CD4-positive, alpha-beta T cell treated with Interleukin-15 for 1 hour (primary cell): ENCODE measurements at regions not wholly inside any gene's neighbourhood (a gene's known extent, or its start where the extent isn't known, plus 50 kb on each side); places are given as distances from the start of the nearest gene placed in this dataset.
"Not testable (repeated sequence)": the region's sequence is repeated elsewhere in the genome, so short reads cannot be mapped to it uniquely, and the experiment has no call there.

ENCODE experiments used
- DNase-seq: peaks from one replicate; pipeline ENCODE4 v3.0.0-alpha.2; 2020

DNA sequence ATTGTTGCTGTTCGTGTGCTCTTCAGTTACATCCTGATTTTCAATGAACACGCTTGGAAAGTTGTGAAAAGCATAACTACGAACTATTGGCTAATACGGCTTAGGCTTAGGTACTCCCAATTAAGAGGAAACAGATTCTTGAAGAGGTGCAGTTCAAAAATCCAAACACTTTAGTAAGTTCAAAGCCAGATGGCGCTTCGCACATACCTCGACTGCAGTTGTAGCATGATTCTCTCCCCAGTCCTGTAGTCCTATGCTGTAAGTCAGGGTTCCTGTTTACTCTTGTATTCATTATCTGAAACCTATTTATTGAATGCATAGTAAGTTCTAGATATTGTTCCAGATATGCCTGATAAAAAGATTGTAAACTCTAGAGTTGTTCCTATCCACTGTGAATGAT lies 165.2 kb downstream of the TRIB2 start:
- DNase-seq: no peak

DNA sequence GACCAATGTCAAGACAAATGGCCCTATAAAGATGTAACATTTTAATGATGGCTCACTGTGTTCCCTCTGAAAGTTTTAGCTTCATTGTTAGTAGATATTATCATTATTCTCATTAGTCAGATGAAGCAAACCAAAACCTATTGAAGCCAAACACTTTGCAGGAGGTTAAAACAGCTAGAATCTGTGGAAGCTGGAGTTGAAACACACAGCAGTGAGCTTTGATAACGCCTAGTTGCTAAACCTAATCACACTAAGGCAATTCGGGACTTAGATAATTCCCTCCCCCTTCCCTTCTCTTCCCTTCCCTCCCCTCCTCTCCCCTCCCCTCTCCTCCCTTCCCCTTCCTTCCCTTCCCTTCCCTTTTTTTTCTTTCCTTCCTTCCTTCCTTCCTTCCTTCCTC lies 165.7 kb downstream of the TRIB2 start:
- DNase-seq: no peak

DNA sequence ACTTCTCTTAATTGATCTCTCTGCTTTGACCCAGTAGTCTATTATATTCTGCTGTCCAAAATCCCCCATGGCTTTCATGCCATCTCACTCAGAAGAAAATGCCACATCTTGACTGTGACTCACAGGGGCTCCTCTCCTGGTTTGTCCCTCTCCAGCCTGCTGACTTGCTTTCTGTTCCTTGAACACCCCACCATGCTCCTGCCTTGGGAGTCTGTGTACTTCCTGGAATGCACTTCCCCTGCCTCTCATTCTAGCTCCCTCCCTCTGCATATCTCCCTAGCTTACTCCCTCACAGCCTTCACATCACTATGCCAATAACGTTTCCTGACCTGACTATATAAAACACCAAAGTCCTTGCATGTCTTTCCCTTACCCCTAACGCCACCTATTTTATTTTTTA lies 167.2 kb downstream of the TRIB2 start:
- no peak for DNase-seq

DNA sequence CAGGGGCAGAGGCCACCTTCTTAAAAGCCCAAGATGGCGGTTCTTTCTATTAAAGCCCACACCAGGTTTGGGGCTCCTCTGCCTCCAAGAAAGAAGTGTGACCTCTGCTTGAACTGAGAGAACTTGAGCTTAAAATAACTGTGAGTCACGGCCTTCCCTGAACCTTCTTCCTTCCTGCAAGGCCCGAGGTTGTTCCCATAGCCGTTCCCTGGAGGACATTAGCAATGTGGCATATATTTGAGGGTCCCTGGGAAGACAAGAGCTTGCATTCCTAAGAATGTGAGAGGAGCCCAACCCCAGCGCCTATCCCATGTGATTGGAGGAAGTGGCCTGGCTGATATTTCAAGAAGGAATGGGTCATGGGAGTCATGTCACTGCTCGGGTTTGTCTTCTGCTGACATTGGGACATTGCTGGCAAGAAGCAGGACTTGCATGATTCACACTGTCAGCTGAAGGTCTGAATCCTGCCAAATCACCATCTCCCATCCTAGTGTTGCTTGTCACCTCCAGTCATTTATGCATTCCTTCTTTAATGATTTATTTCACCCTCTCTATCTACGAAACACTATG lies 168.1 kb downstream of the TRIB2 start:
- no peak for DNase-seq

DNA sequence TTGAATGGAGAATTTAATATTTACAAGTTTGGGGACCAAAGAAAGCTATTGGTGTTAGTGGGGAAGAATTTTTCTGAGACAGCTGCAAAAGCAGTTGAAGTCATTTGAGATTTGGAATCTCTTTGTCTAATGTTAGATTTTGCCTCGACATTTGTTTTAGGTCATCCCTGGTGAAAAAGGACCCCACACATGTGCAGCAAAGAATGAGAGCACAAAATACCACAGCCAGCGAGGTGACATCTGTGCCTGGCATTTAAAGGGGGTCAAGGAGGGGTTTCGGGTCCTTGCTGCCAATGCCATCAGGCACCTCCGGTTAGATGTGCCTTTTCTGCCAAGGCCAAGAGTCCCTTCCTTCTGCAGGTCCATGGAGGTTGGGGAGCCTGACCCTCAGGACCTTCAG lies 173.3 kb downstream of the TRIB2 start:
- no peak for DNase-seq

DNA sequence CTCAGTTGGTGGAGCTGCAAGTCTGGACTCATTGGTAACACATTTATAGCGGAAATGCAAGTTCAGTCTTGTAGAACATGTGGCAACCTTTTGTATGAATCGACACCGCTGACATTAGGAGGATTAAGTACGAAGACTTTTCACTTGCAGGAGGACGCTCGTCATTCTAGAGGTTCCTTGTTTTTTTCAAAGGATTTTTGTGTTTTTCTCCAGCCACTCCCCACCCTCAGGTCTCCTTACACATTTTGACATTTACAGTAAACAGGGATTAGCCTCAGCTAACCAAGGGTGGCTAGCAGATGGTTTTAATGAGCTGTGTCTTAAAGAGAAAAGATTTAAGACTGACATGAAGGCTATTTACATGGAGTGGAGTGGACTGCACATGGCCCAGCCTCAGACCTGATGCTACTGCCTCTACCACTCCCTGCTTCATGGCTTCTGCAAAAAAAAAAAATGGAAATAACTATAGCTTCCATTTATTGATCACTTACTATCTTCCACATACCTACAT lies 173.8 kb downstream of the TRIB2 start:
- DNase-seq: no peak

DNA sequence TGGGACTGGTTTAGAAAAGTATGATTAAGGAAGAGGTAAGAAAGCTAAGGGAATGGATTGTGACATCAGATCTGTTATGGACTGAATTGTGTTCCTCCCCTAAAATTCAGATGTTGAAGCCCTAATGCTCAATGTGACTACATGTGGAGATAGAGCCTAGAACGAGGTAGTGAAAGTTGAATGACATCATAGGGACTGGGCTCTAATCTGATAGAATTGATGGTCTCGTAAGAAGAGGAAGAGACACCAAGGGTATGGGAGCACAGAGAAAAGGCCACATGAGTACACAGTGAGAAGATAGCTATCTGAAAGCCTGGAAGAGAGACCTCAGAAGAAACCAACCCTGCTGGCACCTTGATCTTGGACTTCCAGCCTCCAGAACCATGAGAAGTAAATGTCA lies 178.3 kb downstream of the TRIB2 start:
- DNase-seq: no peak

DNA sequence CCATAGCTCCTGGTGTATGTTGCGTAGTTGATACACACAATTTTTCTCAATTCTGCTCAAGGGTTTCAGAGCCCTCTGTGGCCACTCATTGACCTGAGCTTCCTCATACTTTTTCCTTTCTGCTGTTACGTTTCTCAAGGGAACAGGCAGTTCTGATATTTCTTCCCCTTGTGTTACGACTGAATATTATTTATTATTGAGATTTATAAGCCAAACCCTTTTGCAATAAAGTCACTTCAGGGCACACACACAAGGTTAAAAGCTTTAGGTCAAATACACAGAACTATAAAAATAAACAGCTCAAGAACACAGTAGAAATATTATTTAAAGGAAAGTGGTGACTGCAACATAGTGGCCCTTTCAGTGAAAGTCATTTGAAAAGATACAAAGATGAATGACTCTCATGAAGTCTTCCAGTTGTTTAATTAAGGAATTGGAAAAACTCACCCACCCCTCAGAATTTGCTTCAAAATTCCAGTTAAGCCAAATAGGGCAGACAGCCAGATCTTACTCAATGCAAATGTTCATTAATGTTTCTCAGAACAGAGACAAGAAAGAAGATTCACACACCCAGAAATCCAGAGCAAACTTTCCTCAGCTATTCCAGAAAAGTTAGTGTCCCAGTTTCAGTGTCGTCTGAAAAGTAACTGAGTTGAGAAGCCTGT lies 179.7 kb downstream of the TRIB2 start:
- no peak for DNase-seq

DNA sequence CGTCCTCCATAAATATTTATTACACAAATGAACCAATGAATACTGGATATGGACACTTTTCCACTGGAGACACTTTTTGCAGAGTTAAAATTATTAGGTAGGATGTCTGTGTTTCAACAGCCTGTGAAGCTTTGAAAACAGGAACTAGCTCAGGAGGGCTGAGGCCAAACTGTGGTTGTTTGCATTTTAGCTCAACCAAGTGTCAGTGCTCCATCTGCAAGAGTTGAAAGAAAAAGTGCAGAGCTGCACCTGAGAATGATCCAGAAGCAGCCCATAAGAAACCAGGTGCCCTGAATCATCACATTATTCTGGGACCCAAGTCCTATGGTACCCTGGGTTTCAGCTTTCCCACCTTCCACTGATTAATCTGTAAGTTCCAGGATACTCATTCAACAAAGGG lies 180.4 kb downstream of the TRIB2 start:
- no peak for DNase-seq

DNA sequence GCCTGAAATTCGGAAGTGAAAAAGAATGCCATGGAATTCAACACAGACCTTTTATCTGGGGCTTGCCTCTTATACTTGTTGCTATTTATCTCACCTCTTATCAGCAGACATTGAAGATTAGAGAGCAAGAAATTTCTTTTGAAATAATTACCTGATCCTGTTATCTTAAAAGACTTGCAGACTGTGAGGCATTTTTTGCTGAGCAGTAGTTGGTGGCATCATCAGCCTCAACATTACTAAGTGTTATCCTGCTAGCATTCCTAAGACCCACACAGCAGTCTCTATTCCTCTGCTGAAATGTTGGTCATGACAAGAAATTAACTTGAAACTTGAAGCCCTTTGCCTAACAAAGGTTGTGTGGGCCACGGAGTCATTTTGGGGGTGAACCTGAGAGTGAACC lies 186.5 kb downstream of the TRIB2 start:
- no peak for DNase-seq

DNA sequence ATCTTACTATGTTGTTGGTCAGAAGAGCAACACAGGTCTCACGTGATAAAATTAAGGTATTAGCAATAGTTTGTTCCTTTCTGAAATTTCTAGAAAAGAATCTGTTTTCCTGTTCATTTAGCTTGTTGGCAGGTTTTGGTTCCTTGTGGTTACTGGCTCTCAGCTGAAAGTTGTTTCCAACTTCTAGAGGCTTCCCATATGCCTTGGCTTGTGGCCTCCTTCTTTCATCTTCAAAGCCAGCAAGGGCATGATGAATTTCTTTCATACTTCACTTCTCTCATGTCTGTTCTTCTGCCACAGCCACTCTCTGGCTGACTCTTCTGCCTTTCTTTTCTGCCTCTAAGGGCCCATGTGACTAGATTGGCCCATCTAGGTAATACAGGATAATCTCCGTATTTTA lies 193.7 kb downstream of the TRIB2 start:
- no peak for DNase-seq

DNA sequence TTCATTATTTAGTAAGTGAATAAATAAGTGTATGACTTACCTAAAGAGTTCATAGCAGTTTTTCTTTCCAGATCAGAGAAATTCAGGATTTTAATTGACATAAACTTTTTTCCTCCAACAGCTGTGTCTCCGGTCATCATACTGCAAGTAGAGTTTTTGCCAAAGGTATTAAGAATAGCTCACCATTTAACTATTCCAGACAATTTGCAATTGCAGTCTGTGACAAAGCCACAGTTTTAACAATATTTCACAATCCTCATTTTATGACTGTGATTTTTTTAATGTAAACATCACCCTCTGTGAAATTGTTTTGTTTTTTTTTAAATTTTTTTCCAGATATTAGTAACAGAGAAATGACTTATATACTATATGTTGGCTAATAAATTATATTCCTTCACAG lies 199.1 kb downstream of the TRIB2 start:
- DNase-seq: no peak

DNA sequence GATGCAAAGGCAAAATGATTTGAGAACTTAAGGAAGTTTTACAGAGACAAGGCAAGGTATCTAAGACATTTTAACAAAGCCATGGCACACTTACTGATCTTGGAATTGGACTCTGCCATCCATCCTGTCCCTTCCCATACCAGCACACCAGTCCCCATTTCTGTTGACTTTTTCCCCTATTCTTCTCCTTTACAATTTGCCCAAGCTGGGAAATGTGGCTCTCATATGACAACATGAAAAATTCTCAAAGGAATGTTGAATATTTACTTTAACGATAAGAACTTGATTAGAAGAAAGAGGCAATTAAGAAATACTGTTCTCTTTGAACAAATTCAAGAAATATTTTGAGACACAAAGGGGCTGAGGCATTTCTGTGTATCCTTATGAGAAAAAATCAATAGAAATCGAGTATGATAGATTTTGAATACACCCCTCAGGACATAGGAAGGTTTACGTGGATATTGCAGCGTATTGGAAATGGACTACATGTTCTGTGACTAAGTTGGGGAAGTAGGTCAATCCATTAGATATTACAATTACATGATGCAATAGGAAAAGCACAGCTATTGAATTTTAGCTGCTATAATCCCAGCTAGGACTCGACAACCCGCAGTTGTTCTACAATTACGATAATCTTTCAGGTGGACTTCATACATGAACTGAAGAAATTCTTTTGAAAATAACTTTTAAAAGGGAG lies 201.6 kb downstream of the TRIB2 start:
- DNase-seq: no peak

DNA sequence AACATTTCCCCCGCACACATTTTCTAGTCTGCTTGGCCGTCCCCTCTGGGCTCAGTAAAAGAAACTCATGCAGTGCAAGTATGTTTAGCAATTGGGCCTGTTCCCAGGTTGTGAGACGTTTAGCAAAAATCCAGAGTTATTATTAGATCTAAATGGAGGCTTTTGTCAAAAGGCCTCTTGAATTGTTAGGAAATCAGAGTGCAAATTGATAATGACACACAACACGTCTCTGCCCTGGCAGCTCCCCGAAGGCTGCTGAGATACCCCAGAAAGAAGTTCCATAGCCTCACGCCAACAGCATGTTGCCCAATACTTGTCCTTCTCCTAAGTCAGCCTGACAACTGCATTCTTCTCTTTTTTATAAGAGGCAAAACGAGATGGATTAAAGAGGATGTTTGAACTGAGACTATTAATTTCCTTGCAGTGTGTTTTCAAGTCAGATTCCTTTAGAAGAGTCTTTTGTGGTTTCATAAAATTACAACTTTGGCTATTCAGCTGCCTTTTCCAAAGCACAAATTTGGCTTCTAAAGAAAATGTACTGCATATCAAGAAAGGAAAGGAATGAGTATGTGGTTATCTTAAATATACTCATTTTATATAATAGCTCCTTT lies 202.2 kb downstream of the TRIB2 start:
- no peak for DNase-seq

DNA sequence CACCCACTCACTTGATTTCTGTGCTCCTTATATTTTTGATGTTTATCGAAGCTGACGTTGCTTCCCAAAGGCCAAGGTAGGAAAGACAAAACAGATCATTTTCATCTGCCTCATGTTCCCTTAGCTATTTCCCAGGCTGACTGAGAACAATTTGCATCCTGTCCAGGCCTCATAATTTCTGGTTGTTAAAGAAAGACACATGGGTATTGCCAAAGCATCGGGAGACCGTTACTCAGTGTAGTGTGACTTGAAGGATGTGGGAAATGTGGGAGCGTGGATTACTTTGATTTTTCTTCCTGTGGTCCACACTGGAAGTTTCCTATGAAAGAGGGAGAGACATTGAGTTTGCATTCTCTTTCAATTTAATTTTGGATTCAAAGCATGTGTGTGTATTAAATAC lies 204.6 kb downstream of the TRIB2 start:
- no peak for DNase-seq

DNA sequence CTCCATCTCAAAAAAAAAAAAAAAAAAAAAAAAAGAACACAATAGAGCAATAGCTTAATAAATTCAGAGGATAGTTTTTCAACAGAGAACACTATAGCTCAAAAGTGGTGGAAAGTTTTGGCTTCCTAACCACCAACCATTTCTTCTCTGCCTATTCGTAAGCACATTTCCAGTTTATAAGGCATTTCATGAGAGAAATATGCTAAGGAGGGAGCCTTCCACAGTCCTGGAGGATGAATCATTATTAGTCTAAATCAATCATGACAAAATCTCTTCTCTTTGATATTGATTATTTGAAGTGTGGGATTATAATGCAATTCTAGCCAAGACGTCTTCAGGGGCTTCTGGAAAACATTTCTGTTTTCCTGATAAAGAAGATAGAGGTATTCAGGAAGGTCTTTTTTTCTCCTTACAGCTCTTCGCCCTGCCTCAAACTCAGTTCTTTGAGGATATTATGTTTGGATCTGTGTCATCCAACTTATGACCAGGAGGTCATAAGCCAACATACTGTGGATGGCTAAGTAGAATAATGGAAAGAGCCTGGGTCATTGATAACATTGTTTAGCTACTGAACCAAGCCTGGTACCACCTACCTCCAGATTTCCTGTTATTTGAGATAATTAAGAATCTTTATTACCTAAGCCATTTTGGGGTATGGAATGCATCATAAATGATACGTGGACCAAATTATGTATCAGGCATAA lies 207.3 kb downstream of the TRIB2 start:
- no peak for DNase-seq

DNA sequence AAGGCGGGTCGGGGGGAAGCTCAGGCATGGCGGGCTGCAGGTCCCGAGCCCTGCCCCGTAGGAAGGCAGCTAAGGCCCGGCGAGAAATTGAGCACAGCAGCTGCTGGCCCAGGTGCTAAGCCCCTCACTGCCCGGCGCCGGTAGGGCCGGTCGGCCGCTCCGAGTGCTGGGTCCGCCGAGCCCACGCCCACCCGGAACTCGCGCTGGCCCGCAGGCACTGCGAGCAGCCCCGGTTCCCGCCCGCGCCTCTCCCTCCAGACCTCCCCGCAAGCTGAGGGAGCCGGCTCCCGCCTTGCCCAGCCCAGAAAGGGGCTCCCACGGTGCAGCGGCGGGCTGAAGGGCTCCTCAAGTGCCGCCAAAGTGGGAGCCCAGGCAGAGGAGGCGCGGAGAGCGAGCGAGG lies 209.9 kb downstream of the TRIB2 start:
- not testable (repeated sequence) for DNase-seq

DNA sequence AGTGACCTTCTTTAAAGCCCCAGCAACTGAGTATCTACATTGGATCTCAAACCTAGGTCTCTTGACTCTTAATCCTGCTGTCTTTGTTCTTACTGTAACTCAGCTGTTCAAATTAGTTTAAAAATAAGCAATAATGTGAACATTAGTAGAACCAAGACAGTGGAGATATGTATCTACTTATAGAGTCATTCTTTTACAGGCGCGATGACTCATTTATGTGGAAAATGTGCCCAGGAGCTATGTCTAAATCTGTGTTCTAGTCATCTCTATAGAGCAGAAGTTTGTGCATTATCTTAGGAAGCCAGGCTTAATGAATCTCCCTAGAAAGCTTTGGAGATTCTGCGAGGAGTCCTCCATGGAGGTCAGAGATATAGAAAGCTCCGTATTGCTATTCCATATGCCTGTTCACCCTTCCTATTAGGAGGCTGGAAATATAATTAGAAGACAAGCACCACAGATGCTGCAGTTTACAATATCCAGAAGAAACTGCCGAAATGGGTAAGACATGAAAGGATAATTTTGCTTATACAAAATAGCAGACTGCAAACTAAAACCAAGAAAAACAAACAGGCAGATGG lies 211.6 kb downstream of the TRIB2 start:
- no peak for DNase-seq

DNA sequence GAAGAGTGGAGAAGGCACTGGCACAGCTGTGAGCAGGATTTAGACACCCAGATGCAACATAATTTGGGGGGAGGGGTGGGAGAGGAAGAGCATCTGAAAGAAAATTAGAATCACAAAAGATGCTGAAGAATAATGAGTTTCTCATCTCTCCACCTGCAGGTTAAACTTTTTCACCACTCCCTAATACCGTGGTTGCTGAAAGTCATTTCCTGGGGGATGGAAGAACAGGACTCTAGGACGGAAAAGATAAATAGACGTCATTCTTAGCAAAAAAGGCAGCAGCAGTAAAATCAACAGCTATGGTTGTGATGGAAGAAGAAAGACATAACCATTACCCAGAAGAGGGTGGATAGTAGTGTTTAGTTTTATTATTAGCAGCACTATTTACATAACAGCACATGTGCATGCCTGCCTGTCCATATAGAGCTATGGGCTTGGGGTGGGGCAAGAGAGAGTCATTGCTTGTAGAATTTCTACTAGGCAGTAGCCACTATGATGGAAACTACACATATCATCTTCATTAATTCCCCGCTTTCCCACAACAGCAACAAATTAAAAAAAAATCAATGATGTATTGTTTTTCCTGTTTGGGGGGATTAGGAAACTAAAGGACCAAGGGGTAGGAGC lies 212.2 kb downstream of the TRIB2 start:
- no peak for DNase-seq

DNA sequence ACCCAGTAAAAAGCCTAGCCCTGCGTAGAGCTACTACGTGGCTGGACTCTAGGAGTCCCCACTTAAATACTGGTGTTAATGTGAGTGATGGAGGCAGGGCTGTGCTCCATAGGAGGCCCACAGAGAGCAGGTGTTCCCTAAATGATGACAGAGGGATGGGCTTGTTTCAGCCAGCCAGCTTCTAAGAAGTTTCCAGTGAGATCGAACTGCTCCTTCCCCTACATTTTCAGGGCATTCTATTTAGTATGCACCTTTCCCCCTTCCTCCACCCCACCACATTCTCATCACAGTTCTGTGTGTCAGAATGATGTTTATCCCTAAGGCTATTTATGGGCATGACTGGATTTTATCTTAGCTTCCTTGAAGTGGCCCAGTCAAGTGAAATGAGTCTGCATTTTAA lies 213.0 kb downstream of the TRIB2 start:
- no peak for DNase-seq

DNA sequence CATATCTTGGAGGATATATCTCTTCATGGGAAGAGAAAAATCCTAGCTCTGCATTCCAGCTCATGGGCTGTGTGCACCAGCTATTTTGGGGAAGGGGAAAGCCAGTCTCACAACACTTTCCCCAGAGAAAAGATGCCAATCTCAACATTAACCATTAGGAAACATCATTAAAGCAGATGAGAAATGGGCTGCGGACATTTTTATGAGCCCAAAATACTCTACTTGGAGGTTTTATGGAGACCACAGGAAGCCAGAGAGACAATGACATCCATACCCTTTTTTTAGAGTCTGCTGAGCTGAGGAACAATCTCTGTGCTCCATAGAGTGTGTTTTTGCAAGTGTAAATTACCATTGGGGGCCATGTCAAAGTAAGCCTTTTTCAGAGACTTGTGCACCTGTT lies 213.7 kb downstream of the TRIB2 start:
- no peak for DNase-seq

DNA sequence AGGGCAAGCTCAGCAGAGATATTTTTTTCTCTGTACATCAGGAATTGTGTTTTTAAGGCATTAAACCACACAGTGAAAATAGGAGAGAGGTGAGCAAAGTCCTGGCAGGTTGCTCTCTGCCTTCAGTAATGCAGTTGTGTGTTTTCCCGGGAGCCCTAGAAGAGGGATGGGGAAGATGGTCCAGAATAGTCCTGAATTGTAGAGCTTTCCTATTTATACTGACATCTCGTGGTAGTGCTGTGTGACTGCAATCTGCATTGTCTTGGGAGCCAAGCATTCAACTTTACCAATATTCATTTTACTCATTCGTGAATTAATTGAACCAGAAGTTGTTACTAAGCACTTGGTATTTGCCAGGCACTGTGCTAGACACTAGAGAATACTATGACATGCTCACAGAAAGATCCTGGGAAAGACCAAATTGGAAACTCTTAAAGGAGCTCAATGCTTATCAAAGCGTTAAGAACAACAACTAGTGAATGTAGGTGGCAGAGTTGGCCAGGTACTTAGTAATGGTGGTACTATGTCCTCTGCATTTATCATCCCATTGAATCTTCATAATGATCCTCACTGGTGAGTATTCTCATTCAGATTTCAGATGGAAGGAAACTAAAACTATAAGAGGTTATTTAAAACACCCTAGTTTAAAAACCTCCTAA lies 214.6 kb downstream of the TRIB2 start:
- no peak for DNase-seq
